ENCODE measurements at regions not wholly inside any gene's neighbourhood (a gene's known extent, or its start where the extent isn't known, plus 50 kb on each side); places are given as distances from the start of the nearest gene placed in this dataset.

DNA sequence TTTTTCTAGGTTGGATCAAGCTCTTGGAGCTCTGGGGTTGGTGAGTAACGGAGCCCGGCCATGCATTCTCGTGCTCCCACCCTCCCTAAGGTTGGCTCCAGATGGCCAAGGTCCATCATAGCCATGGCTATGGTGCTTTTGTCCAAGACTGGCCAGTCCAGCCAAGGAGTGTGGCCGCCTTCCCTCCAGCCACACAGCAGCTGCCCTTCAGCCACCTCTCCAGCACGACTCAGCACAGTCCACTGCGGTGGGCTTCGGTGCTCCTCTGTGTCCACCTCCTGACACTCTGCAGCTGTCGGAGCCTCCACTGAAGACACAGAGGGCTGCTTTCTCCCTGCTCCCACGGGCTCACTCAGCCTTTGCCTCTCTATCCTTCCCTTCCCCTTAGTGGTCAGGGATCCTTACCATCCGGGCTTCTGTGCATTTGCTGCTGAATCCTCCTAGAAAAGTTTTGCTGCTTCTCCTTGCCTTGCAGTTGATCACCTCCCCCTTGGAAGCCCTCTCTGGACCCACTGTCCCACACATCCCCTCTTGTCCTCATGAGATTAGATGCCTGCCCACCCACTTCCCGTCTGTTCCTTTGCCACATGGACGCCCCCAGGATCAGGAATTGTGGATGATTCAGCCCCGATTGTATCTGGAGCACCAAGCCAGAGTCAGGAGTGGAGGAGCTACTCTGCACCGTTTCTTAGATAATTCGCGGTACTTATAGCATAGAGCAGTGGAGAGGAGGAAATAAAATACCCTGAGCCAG is 177.1 kb upstream of the COPS8 start:
- Histone ChIP-seq H3K4me1 (replicated peaks in 1 of 2; ENCODE audit: control insufficient read depth in 2 of 2, insufficient read depth in 2 of 2, low read length in 2 of 2) (no peaks in the 10 kb centered on the region), H3K4me2 (ENCODE audit: insufficient read depth, low read length) (no peak overlapping the region), H3K9me3 (replicated peaks; ENCODE audit: control insufficient read depth, insufficient read depth, low read depth, low read length) (no peaks in the 10 kb centered on the region), H3K27me3 (ENCODE audit: control insufficient read depth in 2 of 2, insufficient read depth in 2 of 2, low read length in 2 of 2) (peaks cover 0 to 39% of the 10 kb centered on the region in 2 experiments; a peak in 2 of 5 replicates), H3K4me3 (no peak overlapping the region), H3K27ac (ENCODE audit: extremely low read depth, low read depth, low read length) (no peak overlapping the region), H4K20me1 (replicated peaks; ENCODE audit: control insufficient read depth, insufficient read depth, low read length) (no peaks in the 10 kb centered on the region), H3K79me2 (ENCODE audit: control insufficient read depth, insufficient read depth, low read length) (no peaks in the 10 kb centered on the region), H3K9me1 (ENCODE audit: control insufficient read depth, insufficient read depth, low read length) (no peaks in the 10 kb centered on the region), H2AFZ (ENCODE audit: low read depth, low read length) (no peak overlapping the region), H3K36me3 (ENCODE audit: control insufficient read depth, insufficient read depth, low read length) (no peaks in the 10 kb centered on the region), H3K9ac (ENCODE audit: insufficient read depth in 1 of 2, low read depth in 2 of 2, low read length in 2 of 2) (no peak overlapping the region)
- in situ Hi-C loops (cut with MboI) = no loop called here
- 0% methylated on average over 5 of the region's 16 CpGs for WGBS (ENCODE audit: insufficient coverage, low coverage, missing lambda C conversion rate)
- DNase-seq (ENCODE audit: extremely low read depth in 1 of 4, low spot score in 3 of 4) (no peak), ATAC-seq (no peak), FAIRE-seq (no peak)
- BruUV-seq (replicated peaks) = no TSS peak
- POLR2A ChIA-PET = no interaction called here
- intact Hi-C loops (cut with micrococcal nuclease) = no loop called here
- CTCF ChIA-PET (ENCODE audit: low intra/inter-chr PET ratio) = no interaction called here
- TF ChIP-seq, protein P1, sequence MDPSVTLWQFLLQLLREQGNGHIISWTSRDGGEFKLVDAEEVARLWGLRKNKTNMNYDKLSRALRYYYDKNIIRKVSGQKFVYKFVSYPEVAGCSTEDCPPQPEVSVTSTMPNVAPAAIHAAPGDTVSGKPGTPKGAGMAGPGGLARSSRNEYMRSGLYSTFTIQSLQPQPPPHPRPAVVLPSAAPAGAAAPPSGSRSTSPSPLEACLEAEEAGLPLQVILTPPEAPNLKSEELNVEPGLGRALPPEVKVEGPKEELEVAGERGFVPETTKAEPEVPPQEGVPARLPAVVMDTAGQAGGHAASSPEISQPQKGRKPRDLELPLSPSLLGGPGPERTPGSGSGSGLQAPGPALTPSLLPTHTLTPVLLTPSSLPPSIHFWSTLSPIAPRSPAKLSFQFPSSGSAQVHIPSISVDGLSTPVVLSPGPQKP (CRISPR knock-in tag; IDR thresholded peaks at IDR 0.05) = no peak
- TF ChIP-seq RBM25 (IDR thresholded peaks at IDR 0.05; ENCODE audit: low read depth, low read length, severe bottlenecking) (no peak), YBX1 (IDR thresholded peaks at IDR 0.05) (no peak)
- TF ChIP-seq, protein P2, sequence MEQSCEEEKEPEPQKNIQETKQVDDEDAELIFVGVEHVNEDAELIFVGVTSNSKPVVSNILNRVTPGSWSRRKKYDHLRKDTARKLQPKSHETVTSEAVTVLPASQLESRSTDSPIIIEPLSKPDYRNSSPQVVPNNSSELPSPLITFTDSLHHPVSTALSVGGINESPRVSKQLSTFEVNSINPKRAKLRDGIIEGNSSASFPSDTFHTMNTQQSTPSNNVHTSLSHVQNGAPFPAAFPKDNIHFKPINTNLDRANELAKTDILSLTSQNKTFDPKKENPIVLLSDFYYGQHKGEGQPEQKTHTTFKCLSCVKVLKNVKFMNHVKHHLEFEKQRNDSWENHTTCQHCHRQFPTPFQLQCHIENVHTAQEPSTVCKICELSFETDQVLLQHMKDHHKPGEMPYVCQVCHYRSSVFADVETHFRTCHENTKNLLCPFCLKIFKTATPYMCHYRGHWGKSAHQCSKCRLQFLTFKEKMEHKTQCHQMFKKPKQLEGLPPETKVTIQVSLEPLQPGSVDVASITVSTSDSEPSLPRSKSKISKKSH (CRISPR knock-in tag; IDR thresholded peaks at IDR 0.05) = no peak
- TF ChIP-seq, protein P3, sequence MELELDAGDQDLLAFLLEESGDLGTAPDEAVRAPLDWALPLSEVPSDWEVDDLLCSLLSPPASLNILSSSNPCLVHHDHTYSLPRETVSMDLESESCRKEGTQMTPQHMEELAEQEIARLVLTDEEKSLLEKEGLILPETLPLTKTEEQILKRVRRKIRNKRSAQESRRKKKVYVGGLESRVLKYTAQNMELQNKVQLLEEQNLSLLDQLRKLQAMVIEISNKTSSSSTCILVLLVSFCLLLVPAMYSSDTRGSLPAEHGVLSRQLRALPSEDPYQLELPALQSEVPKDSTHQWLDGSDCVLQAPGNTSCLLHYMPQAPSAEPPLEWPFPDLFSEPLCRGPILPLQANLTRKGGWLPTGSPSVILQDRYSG (tag; conservative IDR thresholded peaks at IDR 0.05; ENCODE audit: low read depth) = no peak
- TF ChIP-seq, protein P4, sequence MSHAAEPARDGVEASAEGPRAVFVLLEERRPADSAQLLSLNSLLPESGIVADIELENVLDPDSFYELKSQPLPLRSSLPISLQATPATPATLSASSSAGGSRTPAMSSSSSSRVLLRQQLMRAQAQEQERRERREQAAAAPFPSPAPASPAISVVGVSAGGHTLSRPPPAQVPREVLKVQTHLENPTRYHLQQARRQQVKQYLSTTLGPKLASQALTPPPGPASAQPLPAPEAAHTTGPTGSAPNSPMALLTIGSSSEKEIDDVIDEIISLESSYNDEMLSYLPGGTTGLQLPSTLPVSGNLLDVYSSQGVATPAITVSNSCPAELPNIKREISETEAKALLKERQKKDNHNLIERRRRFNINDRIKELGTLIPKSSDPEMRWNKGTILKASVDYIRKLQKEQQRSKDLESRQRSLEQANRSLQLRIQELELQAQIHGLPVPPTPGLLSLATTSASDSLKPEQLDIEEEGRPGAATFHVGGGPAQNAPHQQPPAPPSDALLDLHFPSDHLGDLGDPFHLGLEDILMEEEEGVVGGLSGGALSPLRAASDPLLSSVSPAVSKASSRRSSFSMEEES (CRISPR knock-in tag; IDR thresholded peaks at IDR 0.05) = no peak
- TF ChIP-seq, protein P5, sequence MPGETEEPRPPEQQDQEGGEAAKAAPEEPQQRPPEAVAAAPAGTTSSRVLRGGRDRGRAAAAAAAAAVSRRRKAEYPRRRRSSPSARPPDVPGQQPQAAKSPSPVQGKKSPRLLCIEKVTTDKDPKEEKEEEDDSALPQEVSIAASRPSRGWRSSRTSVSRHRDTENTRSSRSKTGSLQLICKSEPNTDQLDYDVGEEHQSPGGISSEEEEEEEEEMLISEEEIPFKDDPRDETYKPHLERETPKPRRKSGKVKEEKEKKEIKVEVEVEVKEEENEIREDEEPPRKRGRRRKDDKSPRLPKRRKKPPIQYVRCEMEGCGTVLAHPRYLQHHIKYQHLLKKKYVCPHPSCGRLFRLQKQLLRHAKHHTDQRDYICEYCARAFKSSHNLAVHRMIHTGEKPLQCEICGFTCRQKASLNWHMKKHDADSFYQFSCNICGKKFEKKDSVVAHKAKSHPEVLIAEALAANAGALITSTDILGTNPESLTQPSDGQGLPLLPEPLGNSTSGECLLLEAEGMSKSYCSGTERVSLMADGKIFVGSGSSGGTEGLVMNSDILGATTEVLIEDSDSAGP (CRISPR knock-in tag; IDR thresholded peaks at IDR 0.05) = no peak
- TF ChIP-seq, protein P6, sequence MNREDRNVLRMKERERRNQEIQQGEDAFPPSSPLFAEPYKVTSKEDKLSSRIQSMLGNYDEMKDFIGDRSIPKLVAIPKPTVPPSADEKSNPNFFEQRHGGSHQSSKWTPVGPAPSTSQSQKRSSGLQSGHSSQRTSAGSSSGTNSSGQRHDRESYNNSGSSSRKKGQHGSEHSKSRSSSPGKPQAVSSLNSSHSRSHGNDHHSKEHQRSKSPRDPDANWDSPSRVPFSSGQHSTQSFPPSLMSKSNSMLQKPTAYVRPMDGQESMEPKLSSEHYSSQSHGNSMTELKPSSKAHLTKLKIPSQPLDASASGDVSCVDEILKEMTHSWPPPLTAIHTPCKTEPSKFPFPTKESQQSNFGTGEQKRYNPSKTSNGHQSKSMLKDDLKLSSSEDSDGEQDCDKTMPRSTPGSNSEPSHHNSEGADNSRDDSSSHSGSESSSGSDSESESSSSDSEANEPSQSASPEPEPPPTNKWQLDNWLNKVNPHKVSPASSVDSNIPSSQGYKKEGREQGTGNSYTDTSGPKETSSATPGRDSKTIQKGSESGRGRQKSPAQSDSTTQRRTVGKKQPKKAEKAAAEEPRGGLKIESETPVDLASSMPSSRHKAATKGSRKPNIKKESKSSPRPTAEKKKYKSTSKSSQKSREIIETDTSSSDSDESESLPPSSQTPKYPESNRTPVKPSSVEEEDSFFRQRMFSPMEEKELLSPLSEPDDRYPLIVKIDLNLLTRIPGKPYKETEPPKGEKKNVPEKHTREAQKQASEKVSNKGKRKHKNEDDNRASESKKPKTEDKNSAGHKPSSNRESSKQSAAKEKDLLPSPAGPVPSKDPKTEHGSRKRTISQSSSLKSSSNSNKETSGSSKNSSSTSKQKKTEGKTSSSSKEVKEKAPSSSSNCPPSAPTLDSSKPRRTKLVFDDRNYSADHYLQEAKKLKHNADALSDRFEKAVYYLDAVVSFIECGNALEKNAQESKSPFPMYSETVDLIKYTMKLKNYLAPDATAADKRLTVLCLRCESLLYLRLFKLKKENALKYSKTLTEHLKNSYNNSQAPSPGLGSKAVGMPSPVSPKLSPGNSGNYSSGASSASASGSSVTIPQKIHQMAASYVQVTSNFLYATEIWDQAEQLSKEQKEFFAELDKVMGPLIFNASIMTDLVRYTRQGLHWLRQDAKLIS (CRISPR knock-in tag; IDR thresholded peaks at IDR 0.05) = no peak

Data from K562 (cell line).